NCI-H524 treated with DMSO at 0.1 percent for 48 hours (cell line): ENCODE measurements at regions not wholly inside any gene's neighbourhood (a gene's known extent, or its start where the extent isn't known, plus 50 kb on each side); places are given as distances from the start of the nearest gene placed in this dataset.
"Not testable (repeated sequence)": the region's sequence is repeated elsewhere in the genome, so short reads cannot be mapped to it uniquely, and the experiment has no call there.

Experiments used
- DNase-seq: peaks from one replicate; lab custom pipeline; 2025; lab: John Stamatoyannopoulos, UW

DNA sequence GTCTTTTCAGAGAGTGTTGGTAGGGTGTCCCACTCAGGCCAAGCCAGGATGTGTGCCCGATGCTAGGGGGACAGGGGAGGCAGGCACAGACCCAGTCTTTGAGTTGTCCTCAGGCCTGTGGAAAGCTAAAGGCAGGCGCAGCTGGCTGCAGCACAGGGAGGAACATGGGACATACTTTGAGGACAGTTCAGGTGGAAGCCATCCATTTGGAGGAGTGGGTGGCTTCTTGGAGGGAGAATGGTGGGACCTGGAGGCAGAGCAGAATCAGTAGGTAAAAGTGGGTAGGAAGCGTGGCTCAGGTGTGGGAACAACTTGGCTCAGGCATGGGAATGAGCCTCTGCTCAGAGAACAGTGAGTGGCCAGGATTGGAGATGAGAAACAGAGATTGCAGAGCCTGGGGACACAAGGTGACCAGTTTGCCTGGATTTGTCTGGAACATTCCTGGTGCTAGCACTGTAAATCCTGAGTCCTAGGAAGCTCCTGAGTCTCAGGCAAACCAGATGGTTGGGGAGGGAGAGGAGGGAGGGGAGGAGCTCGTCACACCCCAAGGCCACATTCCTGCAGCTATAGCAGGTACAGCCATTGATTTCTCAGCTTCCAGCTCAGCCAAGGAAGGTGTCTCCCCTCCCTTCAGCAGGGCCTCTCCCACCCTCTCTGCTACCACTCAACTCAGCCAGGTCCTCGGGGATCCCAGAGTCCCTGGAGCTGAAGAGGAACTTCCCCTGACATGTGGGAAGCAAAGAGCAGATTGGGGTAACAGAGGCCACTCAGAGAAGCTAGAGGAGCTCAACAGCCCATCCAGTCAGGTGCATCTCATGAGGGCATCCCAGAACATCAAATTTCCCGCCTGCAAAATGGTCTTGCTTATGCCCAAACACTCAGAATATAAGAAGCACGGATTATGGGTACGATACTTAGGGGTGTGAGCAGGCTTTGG, 65.2 kb upstream of the TINAGL1 start:
- DNase-seq: no peak

DNA sequence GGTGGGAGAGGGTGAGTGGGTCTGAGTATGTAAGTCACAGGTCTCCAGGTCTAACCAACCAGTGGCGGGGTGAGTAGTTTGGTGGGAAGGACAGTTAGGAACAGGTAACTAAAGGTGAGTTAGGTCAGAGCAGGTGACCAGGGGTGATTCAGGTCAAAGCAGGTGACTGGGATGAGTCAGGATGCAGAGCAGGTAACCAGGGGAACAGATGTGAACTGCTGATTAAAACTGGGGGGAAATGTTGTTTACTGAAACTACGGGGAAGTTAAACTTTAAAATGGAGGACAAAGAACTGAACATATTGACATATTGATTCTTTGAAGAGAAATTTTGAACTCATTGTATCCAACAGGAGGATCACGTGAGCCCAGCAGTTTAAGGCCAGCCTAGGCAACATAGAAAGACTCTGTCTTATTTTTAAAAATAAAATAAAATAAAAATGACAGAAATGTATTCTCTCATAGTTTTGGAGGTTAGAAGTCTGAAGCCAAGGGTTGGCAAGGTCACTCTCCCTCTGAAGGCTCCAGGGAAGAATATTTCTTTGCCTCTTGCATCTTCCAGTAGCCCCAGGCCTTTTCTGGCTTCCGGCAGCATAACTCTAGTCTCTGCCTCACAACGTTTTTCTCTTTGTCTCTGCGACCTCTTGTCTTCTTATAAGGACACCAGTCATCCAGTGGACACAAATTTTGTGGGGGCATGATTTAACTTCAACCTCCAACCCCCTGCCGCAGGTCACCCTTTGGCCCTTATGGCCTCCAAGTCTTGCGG, 64.3 kb upstream of the TINAGL1 start:
- no peak for DNase-seq

DNA sequence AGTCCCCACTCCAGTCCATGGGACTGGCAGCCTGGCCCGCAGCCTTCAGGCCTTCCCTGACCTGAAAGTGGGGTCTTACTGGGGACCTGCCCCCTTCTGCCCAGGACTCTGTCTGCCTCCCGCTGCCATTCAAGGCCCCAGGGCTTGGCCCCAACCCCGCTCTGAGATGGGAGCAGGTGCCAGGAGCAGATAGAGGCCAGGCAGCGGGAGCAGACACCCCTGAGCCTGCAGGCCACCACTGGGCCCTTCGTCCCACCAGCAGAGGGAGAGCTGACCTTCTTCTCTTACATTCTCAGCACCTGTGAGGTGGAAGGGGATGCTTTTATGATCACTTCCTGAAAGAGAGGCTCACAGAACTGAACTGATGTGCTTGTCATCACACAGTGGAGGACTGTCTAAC, 62.2 kb upstream of the TINAGL1 start:
- DNase-seq: no peak

DNA sequence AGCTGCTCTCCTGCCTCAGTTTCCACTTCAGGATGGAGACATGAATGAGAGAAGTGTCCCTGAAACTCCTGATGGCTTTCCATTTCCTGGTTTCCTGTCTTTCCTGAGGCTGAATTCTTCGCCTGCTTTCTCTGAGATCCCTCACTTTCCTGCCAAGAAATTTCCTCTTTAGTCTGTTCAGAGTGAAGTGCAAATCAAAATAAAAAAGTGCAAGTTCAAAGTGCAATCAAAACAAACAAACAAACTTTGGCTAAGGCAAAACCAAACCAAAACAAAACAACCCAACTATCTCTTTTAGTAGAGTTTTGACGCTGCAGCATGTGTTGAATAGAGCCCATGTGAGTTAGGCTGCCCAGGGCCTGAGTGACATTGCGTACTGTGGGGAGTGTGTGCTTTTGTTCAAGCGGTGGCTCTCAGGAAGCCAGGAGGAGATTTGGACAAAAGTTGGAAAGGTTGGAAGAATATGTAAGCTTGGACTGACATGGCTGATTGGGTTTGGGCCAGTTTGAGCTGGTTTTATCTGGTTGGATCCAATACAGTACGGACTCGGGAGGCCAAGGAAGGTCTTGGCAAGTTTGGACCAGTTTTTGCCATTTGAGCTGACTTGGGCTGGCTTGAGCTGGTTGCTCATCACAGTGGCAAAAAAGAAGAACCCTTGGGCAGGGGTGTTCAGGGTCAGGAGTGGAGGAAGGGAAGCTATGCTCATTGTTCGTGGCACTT, 61.1 kb upstream of the TINAGL1 start:
- no peak for DNase-seq

DNA sequence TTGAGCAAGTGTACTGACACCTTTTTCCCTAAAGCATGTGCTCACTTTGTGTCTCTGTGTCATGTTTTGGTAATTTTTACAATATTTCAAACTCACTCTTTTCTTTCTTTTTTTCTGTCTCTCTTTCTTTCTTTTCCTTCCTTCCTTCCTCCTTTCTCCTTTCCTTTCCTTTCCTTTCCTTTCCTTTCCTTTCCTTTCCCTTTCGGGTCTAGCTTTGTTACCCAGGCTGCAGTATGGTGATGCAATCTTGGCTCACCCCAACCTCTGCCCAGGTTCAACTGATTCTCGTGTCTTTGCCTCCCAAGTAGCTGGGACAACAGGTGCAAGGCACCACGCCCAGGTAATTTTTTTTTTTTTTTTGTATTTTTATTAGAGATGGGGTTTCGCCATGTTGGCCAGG, 60.4 kb upstream of the TINAGL1 start:
- DNase-seq: no peak

DNA sequence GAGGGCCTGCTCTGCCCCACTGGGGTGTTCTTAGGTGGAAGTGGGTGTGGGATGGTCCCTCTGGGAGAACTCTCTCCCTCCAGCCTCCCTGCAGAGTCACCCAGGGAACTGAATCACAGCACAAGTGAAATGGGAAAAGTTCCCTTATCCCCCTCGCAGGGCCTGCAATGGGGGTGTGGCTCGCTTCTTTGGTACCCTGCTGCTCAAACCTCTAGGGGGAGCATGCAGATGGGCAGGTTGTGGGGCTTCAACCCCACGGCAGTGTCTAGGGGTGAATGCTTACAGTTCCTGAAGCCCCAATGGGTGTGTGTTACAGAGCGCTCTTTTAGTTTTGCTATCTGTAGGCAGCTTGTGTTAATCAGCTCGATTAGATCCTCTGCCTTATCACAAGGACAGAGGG, 59.0 kb upstream of the TINAGL1 start:
- no peak for DNase-seq

DNA sequence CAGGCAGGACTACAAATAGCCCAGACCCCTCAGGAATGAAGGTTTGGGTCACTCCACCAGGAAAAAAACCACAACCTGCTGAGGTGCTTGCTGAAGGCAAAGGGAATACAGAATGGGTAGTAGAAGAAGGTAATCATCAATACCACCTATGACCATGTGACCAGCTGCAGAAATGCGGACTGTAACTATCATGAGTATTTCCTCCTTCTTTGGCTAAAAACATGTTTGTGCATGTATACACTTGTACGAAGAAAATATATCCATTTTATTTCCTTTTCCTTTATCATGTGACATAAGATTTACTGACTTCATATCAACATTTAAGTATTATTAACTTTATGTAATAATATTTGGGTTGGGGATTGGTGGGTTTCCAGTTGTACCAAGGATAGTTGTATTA, 58.3 kb upstream of the TINAGL1 start:
- DNase-seq: not testable (repeated sequence)

DNA sequence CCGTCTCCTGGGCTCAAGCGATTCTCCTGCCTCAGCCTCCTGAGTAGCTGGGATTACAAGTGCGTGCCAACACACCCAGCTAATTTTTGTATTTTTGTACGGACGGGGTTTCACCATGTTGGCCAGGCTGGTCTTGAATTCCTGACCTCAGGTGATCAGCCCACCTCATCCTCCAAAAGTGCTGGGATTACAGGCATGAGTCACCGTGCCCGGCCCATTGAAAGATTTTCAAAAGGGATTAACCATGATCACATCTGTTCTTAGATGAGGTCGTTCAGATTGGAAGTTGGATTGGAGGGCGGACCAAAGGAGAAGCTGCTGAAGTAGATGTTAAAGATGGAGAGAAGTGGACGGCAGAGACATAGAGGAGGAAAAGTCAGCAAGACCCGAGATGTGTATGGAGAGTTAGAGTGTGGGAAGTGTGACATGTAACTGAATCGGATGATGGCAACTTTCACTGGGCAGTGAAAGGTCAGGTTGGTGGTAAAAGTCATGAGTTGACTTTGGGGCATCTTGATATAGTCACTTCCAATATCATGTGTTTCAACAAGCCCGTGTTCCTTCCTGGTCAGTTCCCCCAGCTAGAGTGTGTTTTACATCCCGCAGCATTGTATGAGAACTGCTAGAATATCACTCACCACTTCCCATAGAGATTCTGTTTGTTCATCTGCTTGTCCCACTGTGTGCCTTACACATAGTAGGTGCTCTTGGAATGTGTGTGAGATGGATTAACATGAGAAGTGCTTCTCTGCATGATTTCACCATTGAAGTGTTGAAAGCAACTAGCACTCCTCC, 54.4 kb upstream of the TINAGL1 start:
- DNase-seq: peak; percentile 39

DNA sequence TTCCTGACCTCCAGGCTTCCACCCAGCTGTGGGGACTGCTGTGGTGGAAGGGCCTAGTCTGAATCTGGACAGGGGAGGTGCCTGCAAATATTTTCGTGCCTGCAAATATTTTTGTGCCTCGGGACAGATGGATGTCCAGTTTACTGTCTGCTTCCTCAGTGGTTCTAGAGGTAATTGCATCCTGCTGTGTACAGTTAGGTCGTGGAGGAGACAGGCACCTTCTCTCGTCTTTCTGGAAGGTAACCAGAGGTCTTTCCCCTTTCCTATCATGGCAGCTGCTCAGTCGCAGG, 53.8 kb upstream of the TINAGL1 start:
- no peak for DNase-seq

DNA sequence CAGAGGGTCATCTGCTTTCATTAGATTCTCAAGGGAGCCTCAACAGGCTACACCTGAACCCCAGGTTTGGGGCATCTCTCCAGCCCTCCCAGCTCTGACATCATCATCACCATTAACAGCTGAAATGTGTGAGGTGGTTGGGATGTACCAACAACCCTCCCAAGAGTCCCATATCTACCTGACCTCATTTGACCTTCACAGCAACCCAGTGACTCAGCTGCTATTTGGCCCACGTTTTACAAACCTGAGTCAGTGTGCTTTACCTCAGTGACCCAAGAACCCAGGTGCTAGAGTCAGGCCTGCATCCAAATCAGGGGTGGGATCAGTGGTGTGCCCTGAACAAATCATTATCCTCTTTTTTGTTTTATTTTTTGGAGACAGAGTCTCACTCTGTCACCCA, 53.3 kb upstream of the TINAGL1 start:
- DNase-seq: no peak

DNA sequence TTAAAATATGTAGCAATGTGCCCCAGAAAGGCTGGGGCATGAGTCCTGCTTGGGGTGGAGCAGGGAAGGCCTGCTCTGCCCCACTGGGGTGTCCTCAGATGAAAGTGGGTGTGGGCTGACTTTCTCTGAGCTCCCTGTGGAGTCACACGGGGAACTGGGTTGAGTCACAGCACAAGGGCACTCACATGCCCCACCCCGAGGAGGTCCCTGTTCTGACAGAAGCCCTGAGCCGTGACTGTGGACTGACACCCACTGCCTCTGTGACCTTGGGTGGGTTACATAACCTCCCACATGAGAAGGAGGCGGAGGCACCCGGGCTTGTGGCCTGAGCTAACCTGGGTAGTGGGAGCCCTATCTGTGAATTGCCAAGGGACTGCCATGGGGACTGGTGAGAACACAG, 52.5 kb upstream of the TINAGL1 start:
- no peak for DNase-seq

DNA sequence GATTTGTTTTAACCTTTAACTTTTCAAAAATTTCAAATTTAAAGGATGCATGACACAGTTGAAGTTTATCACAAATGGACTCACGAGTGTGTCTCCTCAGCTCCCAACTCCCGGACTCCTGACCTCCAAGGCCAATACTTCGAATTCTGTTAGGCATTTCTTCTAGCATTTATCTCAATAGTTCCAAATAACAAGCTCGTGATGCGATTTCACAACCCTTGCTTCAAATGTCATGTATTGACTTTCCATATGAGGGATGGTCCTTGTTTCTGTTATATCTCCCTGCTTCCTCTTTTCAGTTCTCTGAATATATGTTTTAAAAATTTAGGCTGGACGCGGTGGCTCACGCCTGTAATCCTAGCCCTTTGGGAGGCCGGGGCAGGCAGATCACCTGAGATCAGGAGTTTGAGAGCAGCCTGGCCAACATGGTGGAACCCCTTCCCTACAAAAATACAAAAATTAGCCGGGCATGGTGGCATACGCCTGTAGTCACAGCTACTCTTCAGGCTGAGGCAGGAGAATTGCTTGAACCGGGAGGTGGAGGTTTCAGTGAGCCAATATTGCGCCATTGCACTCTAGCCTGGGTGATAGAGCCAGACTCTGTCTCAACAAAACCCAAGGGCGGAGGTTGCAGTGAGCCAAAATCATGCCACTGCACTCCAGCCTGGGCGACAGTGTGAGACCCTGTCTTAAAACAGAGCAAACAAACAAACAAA, 52.0 kb upstream of the TINAGL1 start:
- DNase-seq: no peak
